CD4-positive, alpha-beta T cell treated with Interferon gamma for 1 hour (primary cell): ENCODE measurements at regions not wholly inside any gene's neighbourhood (a gene's known extent, or its start where the extent isn't known, plus 50 kb on each side); places are given as distances from the start of the nearest gene placed in this dataset.

Experiments
- DNase-seq: peaks from one replicate; pipeline ENCODE4 v3.0.0-alpha.2; 2020

DNA sequence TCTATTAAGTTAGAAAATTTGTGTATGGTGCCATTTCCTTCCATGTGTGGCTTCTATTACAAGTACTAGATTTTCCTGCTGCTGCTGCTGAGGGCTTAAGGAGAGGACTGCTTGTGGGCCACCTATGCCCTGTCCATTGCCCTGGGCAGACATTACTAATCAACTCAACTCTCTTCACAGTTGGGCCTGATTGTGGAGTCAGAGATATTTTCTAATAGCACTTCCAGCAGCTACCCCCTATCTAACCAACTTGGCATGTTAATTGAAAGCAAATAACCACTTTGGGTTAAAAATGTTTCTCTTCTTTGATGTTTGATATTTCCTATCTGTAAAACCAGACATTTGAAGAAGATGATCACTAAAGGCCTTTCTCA lies 242.0 kb downstream of the EDEM1 start:
- no peak for DNase-seq

GRCh38 chr3:5430701-5431100 lies 243.2 kb downstream of the EDEM1 start:
- DNase-seq, result no peak

DNA sequence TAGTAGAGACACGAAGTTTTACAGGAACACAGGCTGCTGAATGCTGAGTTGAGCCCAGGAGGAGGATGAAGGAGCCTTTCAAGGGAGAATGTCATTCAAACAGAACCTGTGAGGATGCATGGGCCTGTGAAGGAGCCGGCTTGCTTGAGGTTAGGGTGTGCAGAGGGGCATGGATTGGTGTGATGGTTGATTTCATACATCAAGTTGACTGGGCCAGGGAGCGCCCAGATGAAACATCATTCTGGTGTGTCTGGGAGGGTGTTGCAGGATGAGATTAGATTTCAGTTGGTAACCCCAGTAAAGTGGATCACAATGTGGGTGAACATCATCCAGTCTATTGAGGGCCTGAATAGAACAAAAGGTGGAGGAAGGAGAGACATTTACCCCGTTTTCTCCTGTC lies 243.6 kb downstream of the EDEM1 start:
- DNase-seq, result no peak

- no peak for DNase-seq
These were observed 244.4 kb downstream of the EDEM1 start for GRCh38 chr3:5431811-5432378.

DNA sequence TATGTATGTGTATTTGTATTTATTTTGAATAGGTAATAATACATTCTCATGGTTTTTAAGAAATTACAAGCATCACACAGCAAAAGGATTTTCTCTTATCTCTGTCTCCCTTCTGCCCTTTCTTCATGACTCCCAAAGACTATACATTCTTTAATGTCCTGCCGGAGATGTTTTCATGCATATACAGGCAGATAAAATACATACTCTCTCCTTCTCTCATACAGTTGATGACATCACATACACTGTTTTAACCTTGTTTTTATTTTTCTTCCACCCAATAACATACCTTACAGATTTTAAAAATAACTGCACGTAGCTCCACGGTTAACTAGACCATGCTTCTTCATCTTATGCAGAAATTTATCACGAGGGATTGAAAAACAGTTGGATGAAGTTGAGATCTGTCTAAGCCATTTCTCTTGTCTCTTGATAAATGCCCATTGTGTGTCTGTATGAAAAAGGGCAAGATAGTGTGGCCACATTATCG lies 249.8 kb downstream of the EDEM1 start:
- DNase-seq, result no peak

GRCh38 chr3:5437783-5438323 lies 250.3 kb downstream of the EDEM1 start:
- no peak for DNase-seq

GRCh38 chr3:5441401-5441800 lies 253.9 kb downstream of the EDEM1 start:
- DNase-seq, result no peak

DNA sequence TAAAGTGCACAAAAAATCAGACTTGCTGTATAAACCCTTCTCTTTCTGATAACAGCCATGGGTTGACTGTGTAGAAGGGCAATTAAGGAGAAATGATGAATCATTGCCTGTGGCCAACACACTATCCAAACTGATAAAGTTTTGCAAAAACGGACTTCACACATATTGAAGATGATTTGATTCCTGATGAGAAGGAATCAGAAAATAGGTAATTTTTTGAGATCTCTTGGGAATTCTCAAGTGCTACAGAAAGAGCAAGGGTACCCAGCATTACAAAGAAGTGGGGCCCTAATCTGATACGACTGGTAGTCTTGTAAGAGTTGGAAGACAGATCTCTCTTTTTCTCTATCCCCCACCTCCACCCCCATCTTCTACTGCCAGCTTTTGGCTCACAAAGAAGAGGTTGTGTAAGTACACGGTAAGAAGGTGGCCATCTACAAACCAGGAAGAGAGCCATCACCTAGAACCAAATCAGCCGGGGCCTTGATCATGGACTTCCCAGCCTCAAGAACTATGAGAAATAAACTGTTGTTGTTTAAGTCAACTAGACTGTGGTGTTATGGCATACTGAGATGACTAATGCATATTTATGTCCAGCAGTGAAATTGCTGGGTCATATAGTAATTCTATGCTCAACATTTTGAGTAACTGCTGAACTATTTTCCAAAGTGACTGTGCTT lies 254.7 kb downstream of the EDEM1 start:
- DNase-seq, result no peak

DNA sequence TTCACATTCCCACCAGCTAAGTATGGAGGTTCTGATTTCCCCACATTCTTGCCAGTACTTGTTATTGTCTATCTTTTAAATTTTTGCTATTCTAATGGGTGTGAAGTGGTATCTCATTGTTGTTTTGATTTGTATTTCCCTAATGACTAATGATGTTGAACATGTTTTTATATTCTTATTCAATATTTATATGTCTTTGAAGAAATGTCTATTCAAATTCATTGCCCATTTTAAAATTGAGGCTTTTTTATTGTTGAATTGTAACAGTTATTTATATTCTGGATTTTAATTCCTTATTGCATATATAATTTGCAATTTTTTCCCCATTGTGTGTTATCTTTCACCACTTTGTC lies 255.3 kb downstream of the EDEM1 start:
- no peak for DNase-seq

DNA sequence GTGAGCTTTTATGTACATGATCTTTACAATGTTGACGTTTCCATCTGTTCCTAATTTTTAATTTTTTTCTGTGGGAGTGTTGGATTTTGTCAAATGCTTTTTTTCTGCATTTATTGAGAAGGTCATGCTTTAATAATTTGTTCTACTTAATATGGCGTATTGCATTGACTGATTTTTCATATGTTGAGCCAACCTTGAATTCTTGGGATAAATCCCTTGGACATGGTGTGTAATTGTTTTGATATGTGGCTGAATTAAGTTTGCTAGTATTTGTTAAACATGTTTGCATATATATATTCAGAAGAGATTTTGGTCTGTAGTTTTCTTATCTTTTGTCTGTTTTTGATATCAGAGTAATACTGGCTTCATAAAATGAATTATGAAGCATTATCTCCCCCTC lies 256.7 kb downstream of the EDEM1 start:
- no peak for DNase-seq

DNA sequence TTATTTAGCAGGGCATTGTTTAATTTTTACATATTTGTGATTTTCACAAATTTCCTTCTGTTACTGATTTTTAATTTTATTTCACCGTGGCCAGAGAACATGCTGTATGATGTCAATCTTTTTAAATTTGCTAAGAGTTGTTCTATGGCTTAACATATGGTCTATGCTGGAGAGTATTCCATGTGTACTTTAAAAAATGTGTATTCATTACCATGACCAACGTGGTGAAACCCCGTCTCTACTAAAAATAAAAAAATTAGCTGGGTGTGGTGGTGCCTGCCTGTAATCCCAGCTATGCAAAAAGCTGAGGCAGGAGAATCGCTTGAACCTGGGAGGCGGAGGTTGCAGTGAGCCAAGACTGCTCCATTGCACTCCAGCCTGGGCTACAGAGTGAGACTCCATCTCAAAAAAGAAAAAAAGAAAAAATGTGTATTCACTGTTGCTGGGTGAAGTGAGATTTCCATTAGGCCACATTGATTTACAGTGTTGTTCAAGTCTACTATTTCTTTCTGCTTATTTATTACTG lies 258.2 kb downstream of the EDEM1 start:
- DNase-seq, result no peak

DNA sequence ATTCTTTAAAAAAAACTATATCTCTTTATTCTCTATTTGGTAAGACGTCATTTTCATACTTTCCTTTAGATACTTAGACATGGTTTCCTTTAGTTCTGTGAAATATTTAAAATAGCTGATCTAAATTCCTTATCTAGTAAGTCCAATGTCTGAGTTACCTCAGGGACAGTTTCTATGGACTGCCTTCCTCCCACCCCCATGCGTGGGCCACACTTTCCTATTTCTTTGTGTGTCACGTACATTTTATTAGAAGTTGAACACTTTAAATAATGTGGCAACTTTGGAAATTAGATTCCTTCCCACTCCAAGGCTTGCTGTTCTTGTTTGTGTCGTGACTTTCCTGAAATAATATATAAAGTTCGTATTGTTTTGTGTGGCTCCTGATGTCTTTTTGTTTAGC lies 260.7 kb downstream of the EDEM1 start:
- no peak for DNase-seq

- no peak for DNase-seq
These were observed 261.3 kb downstream of the EDEM1 start for GRCh38 chr3:5448816-5449215.

GRCh38 chr3:5456199-5456598 lies 268.7 kb downstream of the EDEM1 start:
- no peak for DNase-seq

DNA sequence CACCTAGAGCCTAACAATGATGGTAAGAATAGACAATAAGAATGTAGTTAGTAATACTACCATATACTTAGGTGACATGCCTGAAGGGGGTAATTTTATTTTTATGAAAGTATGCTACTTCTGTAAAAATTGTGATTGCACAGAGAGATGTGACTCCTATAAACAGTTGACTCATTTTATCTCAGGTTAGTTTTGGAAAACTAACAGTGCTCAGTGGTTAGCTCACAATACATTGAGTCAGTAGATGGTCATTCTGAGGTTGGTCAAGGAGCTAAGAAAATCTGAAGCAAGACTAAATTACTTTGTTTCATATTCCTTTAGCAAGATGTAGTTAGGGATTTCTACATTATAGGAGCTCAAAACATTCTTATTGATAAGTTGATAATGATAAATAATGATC lies 271.0 kb downstream of the EDEM1 start:
- DNase-seq, result no peak

- no peak for DNase-seq
These were observed 274.6 kb downstream of the EDEM1 start for GRCh38 chr3:5462086-5462485.

- no peak for DNase-seq
These were observed 276.5 kb downstream of the EDEM1 start for GRCh38 chr3:5463991-5464390.

DNA sequence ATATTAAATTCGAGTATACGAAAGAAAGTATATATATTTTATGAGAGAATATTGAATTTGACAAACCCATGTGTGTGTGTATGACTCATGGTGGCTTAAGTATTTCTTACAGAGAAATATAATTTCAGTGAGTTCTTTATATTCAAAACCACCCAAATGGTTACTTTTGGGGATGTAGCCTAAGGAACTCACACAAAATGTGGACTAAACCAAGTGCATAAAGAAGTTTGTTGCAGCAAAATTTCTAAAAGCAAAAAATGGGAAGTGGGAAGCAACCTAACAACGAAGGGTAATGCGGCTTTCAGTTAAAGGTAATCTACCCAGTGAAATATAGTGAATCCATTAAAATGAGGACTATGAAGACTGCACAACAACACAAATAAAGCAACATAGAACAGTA lies 277.1 kb downstream of the EDEM1 start:
- DNase-seq, result no peak

DNA sequence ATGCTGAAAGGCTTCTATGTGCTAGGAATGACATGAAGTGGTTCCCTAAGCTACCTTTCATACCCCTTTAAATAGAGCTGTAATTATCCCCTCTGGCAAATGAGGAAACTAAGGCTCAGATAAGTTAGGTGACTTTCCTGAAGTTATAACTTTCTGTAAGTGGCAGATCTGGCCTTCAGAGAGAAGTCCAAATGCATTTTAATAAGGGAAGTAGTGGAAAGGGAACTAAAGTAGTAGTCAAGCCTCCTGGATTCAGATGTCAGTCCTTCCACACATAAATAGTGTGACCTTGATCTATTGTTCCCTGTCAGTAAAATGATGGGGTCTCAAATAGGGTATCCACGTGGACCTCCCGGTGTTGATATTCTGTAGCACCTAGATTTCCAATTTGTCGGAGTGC lies 277.7 kb downstream of the EDEM1 start:
- no peak for DNase-seq

GRCh38 chr3:5466065-5466464 lies 278.6 kb downstream of the EDEM1 start:
- no peak for DNase-seq

DNA sequence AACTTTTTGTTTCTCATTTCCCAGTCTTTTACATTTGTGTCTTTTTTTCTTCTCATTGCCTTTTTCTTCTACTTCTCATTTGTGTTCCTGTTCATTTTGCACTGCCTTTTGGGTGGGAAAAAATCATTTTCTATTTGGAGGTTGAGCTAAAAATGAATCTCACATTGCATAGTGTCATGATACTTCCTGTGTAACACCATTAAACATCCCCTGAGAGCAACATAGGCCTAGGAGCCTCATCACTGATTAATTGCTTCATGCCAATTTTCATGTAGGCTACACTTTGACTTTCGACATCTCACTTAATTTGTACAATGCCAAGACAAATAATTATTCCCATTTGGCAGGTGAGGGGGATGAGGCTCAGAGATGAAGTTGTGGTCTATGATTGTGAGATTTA lies 279.2 kb downstream of the EDEM1 start:
- DNase-seq, result no peak

DNA sequence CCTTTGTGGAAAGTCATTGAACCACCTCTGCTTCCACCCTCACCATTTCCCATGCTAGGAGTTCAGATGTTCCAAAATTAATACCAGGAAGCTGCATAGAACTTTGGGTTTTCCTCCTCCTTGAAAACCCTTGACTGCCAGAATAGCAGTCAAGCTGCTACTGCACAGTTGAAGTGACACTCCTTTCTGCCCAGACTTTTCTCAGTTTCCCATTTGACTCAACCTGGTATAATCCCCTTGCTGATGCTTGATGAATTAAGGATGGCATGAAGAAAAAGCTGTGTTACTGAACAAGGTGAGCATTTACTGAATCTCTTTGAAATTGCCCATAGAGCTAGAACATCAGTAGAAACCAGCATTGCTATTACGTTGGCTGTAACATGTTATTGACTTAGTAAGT lies 286.0 kb downstream of the EDEM1 start:
- no peak for DNase-seq

DNA sequence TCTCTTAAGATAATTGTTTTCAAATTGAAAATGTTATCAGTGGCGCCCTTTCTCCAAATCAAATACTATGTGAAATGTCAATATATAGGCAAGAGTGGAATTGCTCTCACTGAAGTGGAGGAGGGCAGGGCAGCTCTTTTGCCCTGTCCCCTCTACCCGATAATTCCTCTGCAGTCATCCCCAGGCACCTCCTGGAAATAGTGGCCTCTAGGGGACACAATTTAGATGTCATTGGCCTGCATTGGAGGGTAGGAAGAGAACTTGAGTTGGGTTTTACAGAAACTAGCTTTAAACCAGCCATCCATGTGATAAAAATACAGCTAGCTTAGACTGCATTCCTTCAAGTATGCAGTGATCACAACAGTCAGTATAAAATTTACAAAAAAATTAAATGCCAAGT lies 288.9 kb downstream of the EDEM1 start:
- no peak for DNase-seq

DNA sequence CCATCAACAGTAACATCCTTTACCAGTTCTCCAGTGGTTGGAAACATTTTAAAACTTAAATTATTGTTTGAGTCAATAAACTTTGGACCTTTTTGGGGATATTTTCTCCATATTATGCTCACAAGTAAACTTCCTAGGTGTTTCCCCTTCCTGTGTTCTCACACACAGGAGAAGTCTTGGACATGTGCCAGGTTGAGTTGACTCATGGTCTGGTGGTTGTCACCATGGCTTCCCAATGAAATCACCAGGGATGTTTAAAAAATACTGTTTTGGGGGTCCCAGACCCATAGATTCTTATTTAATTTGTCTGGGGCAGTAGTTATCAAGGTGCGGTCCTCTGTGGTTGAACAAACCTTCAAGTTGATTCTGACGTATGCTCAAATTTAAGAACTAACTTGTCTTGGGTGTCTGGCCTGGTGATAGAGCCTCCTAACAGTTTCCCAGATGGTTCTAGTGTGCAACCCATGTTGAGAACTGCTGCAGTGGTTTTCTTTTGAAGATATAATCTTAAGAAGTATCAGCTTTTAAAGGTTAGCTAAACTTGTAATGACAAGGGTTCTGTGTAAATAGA lies 291.8 kb downstream of the EDEM1 start:
- no peak for DNase-seq
